ENCODE measurements at regions not wholly inside any gene's neighbourhood (a gene's known extent, or its start where the extent isn't known, plus 50 kb on each side); places are given as distances from the start of the nearest gene placed in this dataset.
"Not testable (repeated sequence)": the region's sequence is repeated elsewhere in the genome, so short reads cannot be mapped to it uniquely, and the experiment has no call there.

GRCh38 chr2:180694445-180695421 is 285.7 kb upstream of the UBE2E3 start:
- DNase-seq, result no peak

DNA sequence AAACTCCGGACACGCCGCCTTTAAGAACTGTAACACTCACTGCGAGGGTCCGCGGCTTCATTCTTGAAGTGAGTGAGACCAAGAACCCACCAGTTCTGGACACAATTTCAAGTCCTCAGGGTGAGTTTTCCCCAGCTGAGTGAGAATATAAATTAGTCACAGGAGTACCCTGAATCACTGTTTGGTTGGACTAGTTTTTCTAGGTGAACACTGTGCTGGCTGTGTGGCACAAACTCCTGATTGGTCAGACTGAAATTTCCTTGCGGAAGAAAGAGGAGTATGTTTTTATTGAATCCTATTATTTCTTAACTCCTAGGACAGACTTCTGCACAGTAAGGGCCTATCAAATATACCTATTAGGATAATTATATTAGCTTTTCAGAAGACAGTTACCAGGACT is 288.1 kb upstream of the UBE2E3 start:
- no peak for DNase-seq

GRCh38 chr2:180691855-180692223 is 288.6 kb upstream of the UBE2E3 start:
- not testable (repeated sequence) for DNase-seq

- not testable (repeated sequence) for DNase-seq
Measured at GRCh38 chr2:180691186-180691854, 289.1 kb upstream of the UBE2E3 start.

DNA sequence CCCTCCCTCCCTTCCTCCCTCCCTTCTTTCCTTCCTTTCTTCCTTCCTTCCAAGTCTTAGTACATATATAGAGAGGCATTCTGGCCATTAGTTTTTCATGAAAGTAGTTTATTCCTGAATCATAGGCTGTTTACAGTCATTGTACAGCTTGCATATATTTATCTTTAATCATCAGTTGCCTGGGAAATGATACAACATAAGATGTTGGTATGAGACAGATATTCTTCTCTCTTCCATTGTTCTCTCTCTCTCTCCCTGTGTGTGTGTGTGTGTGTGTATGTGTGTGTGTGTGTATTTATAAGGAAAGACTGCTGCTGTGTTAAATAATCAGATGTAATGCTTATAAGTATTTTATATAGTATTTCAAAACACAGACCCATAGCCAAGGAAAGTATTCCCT is 289.8 kb upstream of the UBE2E3 start:
- DNase-seq, result no peak

- DNase-seq, result no peak
Measured at GRCh38 chr2:180682871-180683270, 297.5 kb upstream of the UBE2E3 start.

DNA sequence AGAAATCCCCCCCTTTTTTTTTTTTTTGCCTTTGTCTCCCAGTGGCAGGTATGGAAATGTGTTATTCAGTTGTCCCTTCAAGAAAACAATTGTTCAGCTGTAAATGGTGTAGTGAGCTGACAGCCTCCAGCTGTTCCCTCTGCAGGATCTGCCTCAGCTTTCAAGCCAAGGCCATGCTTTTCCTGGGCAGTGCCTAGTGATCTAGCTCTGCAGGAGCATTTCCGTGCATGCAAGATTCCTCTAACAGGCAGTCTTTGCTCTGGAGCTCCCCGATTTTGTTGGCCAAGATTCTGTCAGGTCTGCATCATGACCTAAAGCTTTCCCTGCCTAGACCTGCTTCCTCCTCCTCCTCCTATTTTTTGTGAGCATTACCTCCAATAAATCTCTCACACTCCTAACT is 300.7 kb upstream of the UBE2E3 start:
- DNase-seq, result no peak

- no peak for DNase-seq
Measured at GRCh38 chr2:180678625-180678972, 301.8 kb upstream of the UBE2E3 start.

- no peak for DNase-seq
Measured at GRCh38 chr2:180677930-180678624, 302.3 kb upstream of the UBE2E3 start.

- DNase-seq, result no peak
Measured at GRCh38 chr2:180677200-180677599, 303.2 kb upstream of the UBE2E3 start.

- DNase-seq, result no peak
Measured at GRCh38 chr2:180676520-180677025, 303.8 kb upstream of the UBE2E3 start.

DNA sequence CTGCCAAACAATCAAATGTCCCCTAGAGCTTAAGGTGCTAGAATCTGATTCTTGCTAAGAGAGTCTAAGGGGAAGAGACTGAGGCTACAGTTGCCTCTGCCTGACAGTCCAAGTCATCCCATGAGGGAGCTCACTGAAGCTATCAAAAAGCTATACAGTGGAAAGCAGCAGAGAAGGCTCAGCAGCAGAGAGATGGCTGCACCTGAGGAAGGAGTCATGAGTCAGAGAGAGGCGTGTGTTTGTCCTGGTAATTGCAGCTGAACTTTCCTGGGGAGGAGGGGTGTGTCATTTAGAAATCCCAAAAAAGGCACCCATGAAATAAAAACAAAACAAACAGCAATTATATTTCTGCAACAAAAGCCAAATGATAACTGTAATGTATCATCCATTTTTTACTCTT is 305.2 kb upstream of the UBE2E3 start:
- no peak for DNase-seq

- no peak for DNase-seq
Measured at GRCh38 chr2:180672377-180672776, 308.0 kb upstream of the UBE2E3 start.

- DNase-seq, result no peak
Measured at GRCh38 chr2:180670302-180671003, 310.0 kb upstream of the UBE2E3 start.

DNA sequence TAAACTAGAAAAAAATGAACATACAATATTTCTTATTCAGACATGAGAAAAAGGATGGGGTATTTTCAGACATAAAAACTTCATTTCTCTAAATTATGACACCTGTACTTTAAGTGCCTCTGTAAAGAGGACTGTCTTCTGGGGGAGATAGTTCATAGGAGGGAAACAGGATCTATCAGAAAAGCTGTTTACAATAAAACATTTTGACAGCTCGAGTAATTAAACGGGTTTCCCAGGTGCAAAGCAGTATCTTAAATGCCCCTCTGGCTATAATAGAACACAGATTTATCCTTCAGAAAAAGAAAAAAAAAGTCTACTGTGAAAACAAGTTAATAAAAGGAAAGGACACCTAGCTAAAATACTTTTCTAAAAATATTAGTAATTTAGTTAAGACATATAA is 311.4 kb upstream of the UBE2E3 start:
- DNase-seq, result no peak

DNA sequence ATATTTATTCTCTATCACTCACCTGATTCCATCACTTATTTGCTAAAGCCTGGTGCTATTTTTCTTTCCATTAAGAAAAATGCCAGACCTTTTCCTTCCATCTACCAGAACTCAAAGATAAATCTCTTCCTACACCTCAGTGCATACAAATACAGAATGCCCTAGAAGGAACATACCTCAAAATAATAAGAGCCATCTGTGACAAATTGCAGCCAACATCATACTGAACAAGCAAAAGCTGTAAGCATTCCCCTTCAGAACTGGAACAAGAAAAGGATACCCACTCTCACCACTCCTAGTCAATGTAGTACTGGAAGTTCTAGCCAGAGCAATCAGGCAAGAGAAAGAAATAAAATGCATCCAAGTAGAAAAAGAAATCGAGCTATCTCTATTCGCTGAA is 315.9 kb upstream of the UBE2E3 start:
- no peak for DNase-seq

DNA sequence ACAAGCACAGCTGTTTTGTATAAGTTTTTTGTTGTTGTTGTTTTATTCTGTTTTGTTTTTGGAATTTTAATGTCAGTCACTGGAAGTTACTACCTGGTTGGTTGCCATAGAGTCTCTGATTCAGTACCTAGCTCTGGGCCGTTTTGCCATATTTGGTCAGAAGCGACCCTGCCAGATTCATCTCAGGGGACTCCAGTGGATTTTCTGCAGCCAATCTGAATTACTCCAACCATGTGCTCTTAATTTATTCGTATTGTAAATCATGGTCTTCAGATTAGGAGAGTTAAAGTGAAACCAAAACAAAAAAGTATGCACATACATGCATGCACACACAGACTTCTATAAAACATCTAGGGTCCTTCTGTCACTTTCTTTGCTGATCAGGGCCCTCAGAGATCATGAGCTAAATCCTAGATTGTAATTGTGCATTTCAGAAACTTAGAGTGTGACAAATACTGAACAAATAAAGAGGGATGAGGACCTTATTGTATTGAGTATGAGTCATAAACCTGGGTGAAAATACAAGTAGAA is 317.4 kb upstream of the UBE2E3 start:
- DNase-seq, result no peak

DNA sequence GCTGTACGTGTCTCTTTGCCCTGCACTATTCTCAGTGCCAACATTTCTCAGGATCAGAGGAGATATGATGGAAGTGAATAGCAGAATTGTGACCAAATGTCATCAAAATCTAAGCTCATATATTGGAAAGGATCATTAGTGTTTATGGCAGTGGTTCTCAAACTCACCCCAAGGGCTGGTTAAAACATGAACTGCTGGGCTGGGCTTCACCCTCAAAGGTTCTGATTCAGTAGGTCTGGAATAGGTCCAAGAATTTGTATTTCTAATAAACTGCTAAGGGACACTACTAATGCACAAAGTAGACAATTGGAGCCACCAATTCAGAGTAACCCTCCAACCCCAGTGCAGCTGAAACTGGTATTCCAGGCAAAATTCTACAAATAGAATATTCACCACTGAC is 317.9 kb upstream of the UBE2E3 start:
- DNase-seq, result no peak

GRCh38 chr2:180661686-180662030 is 318.7 kb upstream of the UBE2E3 start:
- no peak for DNase-seq

- no peak for DNase-seq
Measured at GRCh38 chr2:180660881-180661685, 319.3 kb upstream of the UBE2E3 start.

DNA sequence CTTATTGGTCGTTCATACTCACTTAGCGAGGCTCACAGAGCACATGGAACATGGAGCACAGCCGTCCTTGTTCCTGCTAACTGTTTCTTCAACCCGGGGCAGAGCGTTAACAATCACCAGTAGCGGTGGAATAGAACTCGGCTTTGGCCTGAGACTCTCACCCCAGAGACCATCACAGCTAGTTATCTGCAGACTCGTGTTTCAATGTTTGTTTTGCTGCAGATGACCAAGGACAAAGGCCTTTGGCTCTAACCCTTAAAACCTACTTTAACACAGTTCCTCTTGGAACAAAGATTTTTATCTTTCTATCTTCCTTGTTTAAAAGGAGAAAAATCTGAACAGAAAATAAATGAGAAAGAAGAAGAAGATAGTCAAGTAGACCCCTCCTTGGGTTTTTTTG is 320.2 kb upstream of the UBE2E3 start:
- no peak for DNase-seq

DNA sequence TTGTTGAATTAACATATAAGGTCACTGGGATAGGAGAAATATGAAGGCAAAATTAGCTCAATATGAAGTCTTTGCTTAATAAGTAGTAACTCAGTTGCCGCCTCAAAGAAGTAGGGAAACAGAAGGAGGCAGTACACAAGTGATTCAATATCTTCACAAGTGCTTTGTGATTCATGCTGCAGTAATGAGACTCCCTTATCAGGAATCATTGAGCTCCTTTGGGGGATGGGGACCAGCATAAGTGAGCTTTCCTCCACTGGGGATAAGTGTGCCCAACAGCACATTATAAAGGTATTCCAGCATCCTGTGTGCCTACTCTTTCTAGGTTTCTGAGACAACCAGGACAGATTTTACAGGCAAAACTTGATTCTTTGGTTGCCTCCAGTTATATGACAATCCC is 323.4 kb upstream of the UBE2E3 start:
- no peak for DNase-seq
